ENCODE measurements at regions not wholly inside any gene's neighbourhood (a gene's known extent, or its start where the extent isn't known, plus 50 kb on each side); places are given as distances from the start of the nearest gene placed in this dataset.

GRCh38 chr2:147756069-147756468, 88.8 kb upstream of the ACVR2A start:
- no peak overlapping the region for H3K27ac ChIP-seq
- TF ChIP-seq EP300 (IDR thresholded peaks at IDR 0.05): no peak
- TF ChIP-seq CTCF (IDR thresholded peaks at IDR 0.05): no peak
- TF ChIP-seq POLR2A (IDR thresholded peaks at IDR 0.05): no peak
- no peaks in the 10 kb centered on the region for H3K27me3 ChIP-seq
- WGBS, 3 donors: 76 to 91% (median 82%) methylated on average over 2 of the region's 2 CpGs
- H3K4me3 ChIP-seq: no peak overlapping the region
- no peaks in the 10 kb centered on the region for H3K9me3 ChIP-seq
- no peaks in the 10 kb centered on the region for H3K4me1 ChIP-seq (ENCODE audit: insufficient read depth)
- DNase-seq: no peak
- intact Hi-C loops (cut with DNase I): no loop called here
- H3K36me3 ChIP-seq: no peaks in the 10 kb centered on the region

GRCh38 chr2:147740211-147740927, 104.5 kb upstream of the ACVR2A start:
- WGBS, 3 donors: 78 to 81% (median 79%) methylated on average over 2 of the region's 2 CpGs
- TF ChIP-seq POLR2A (IDR thresholded peaks at IDR 0.05) (no peak), CTCF (IDR thresholded peaks at IDR 0.05) (no peak), EP300 (IDR thresholded peaks at IDR 0.05) (no peak)
- no peaks in the 10 kb centered on the region for H3K4me1 ChIP-seq (ENCODE audit: insufficient read depth)
- H3K9me3 ChIP-seq: no peaks in the 10 kb centered on the region
- intact Hi-C loops (cut with DNase I): no loop called here
- no peaks in the 10 kb centered on the region for H3K36me3 ChIP-seq
- no peak overlapping the region for H3K27ac ChIP-seq
- DNase-seq: no peak
- H3K4me3 ChIP-seq: no peak overlapping the region
- H3K27me3 ChIP-seq: no peaks in the 10 kb centered on the region

- no peak overlapping the region for H3K27ac ChIP-seq
- no peaks in the 10 kb centered on the region for H3K9me3 ChIP-seq
- no peak for TF ChIP-seq EP300 (IDR thresholded peaks at IDR 0.05)
- no peak for TF ChIP-seq CTCF (IDR thresholded peaks at IDR 0.05)
- no peak for TF ChIP-seq POLR2A (IDR thresholded peaks at IDR 0.05)
- no peaks in the 10 kb centered on the region for H3K36me3 ChIP-seq
- intact Hi-C loops (cut with DNase I): no loop called here
- H3K4me1 ChIP-seq (ENCODE audit: insufficient read depth): no peaks in the 10 kb centered on the region
- no peaks in the 10 kb centered on the region for H3K27me3 ChIP-seq
- DNase-seq: no peak
- 51 to 65% (median 56%) methylated on average over 3 of the region's 3 CpGs for WGBS, 3 donors
- H3K4me3 ChIP-seq: no peak overlapping the region
These were observed 105.3 kb upstream of the ACVR2A start for GRCh38 chr2:147739508-147739907.

- Histone ChIP-seq H3K9me3 (no peaks in the 10 kb centered on the region), H3K4me1 (ENCODE audit: insufficient read depth) (no peaks in the 10 kb centered on the region), H3K4me3 (no peak overlapping the region), H3K36me3 (no peaks in the 10 kb centered on the region), H3K27me3 (no peaks in the 10 kb centered on the region), H3K27ac (no peak overlapping the region)
- TF ChIP-seq POLR2A (IDR thresholded peaks at IDR 0.05) (no peak), EP300 (IDR thresholded peaks at IDR 0.05) (no peak), CTCF (IDR thresholded peaks at IDR 0.05) (no peak)
- no peak for DNase-seq
- WGBS, 3 donors: 35 to 38% (median 38%) methylated on average over 2 of the region's 2 CpGs
- intact Hi-C loops (cut with DNase I): no loop called here
These were observed 126.0 kb upstream of the ACVR2A start for GRCh38 chr2:147718831-147719230.
